ENCODE measurements at regions not wholly inside any gene's neighbourhood (a gene's known extent, or its start where the extent isn't known, plus 50 kb on each side); places are given as distances from the start of the nearest gene placed in this dataset.
A peak's percentile ranks its signal among the peaks of the same experiment; 100 is the strongest.

GRCh38 chr7:10612950-10613349 is 360.7 kb upstream of the PHF14 start:
- ChIA-PET POLR2A (no interaction called here), CTCF (no interaction called here)
- H3K27me3 Mint-ChIP-seq (ENCODE audit: low read depth) = no peaks in the 10 kb centered on the region; the same call in 1 of the 2 replicates
- H3K9me3 Mint-ChIP-seq = peaks cover 22% of the 10 kb centered on the region
- no peak overlapping the region for H3K27ac Mint-ChIP-seq
- H3K36me3 Mint-ChIP-seq = no peaks in the 10 kb centered on the region
- TF ChIP-seq NR1H2 (CRISPR knock-in tag; IDR thresholded peaks at IDR 0.05) = no peak
- no peak for TF ChIP-seq ZNF263 (CRISPR knock-in tag; IDR thresholded peaks at IDR 0.05; ENCODE audit: low read depth)
- TF ChIP-seq OVOL2 (CRISPR knock-in tag; IDR thresholded peaks at IDR 0.05; ENCODE audit: borderline replicate concordance) = no peak
- TF ChIP-seq USF1 (CRISPR knock-in tag; IDR thresholded peaks at IDR 0.05) = no peak
- no peaks in the 10 kb centered on the region for H3K4me1 Mint-ChIP-seq
- no peak for DNase-seq (ENCODE audit: low spot score)
- H3K4me3 Mint-ChIP-seq = no peak overlapping the region
- ATAC-seq = no peak

- peak overlapping the region; percentile 64 for H3K27ac Mint-ChIP-seq
- peaks cover 17% of the 10 kb centered on the region for H3K4me1 Mint-ChIP-seq
- no peak overlapping the region for H3K4me3 Mint-ChIP-seq
- ATAC-seq (peak; percentile 86), DNase-seq (ENCODE audit: low spot score) (no peak)
- peaks cover 35% of the 10 kb centered on the region for H3K9me3 Mint-ChIP-seq
- CTCF ChIA-PET = no interaction called here
- POLR2A ChIA-PET = no interaction called here
- TF ChIP-seq FOXK1 (CRISPR knock-in tag; IDR thresholded peaks at IDR 0.05) (no peak), JAZF1 (CRISPR knock-in tag; IDR thresholded peaks at IDR 0.05) (no peak), GTF2I (CRISPR knock-in tag; conservative IDR thresholded peaks at IDR 0.05) (no peak), ZNF532 (CRISPR knock-in tag; IDR thresholded peaks at IDR 0.05; ENCODE audit: borderline replicate concordance) (no peak), NR1H2 (CRISPR knock-in tag; IDR thresholded peaks at IDR 0.05) (no peak), NFYB (CRISPR knock-in tag; conservative IDR thresholded peaks at IDR 0.05; ENCODE audit: low read depth) (no peak), STAT6 (CRISPR knock-in tag; conservative IDR thresholded peaks at IDR 0.05; ENCODE audit: low read depth) (no peak), CBFB (CRISPR knock-in tag; IDR thresholded peaks at IDR 0.05; ENCODE audit: low read depth) (no peak), USF2 (CRISPR knock-in tag; IDR thresholded peaks at IDR 0.05) (no peak), E2F4 (CRISPR knock-in tag; IDR thresholded peaks at IDR 0.05; ENCODE audit: borderline replicate concordance, low read depth) (no peak), NFATC4 (CRISPR knock-in tag; IDR thresholded peaks at IDR 0.05) (no peak)
- TF ChIP-seq, protein P1, sequence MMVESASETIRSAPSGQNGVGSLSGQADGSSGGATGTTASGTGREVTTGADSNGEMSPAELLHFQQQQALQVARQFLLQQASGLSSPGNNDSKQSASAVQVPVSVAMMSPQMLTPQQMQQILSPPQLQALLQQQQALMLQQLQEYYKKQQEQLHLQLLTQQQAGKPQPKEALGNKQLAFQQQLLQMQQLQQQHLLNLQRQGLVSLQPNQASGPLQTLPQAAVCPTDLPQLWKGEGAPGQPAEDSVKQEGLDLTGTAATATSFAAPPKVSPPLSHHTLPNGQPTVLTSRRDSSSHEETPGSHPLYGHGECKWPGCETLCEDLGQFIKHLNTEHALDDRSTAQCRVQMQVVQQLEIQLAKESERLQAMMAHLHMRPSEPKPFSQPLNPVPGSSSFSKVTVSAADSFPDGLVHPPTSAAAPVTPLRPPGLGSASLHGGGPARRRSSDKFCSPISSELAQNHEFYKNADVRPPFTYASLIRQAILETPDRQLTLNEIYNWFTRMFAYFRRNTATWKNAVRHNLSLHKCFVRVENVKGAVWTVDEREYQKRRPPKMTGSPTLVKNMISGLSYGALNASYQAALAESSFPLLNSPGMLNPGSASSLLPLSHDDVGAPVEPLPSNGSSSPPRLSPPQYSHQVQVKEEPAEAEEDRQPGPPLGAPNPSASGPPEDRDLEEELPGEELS (CRISPR knock-in tag; IDR thresholded peaks at IDR 0.05) = no peak
- TF ChIP-seq, protein P2, sequence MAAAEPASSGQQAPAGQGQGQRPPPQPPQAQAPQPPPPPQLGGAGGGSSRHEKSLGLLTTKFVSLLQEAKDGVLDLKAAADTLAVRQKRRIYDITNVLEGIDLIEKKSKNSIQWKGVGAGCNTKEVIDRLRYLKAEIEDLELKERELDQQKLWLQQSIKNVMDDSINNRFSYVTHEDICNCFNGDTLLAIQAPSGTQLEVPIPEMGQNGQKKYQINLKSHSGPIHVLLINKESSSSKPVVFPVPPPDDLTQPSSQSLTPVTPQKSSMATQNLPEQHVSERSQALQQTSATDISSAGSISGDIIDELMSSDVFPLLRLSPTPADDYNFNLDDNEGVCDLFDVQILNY (CRISPR knock-in tag; IDR thresholded peaks at IDR 0.05) = no peak
- TF ChIP-seq, protein P3, sequence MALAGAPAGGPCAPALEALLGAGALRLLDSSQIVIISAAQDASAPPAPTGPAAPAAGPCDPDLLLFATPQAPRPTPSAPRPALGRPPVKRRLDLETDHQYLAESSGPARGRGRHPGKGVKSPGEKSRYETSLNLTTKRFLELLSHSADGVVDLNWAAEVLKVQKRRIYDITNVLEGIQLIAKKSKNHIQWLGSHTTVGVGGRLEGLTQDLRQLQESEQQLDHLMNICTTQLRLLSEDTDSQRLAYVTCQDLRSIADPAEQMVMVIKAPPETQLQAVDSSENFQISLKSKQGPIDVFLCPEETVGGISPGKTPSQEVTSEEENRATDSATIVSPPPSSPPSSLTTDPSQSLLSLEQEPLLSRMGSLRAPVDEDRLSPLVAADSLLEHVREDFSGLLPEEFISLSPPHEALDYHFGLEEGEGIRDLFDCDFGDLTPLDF (CRISPR knock-in tag; IDR thresholded peaks at IDR 0.05) = no peak
- H3K36me3 Mint-ChIP-seq = peaks cover 3% of the 10 kb centered on the region; the same call in 1 of the 2 replicates
- no peaks in the 10 kb centered on the region; the same call in 1 of the 2 replicates for H3K27me3 Mint-ChIP-seq (ENCODE audit: low read depth)
Measured at GRCh38 chr7:10618953-10619352, 354.7 kb upstream of the PHF14 start.

Measured in WTC11 (cell line).